Fibroblast of the aortic adventitia (primary cell): ENCODE measurements at regions not wholly inside any gene's neighbourhood (a gene's known extent, or its start where the extent isn't known, plus 50 kb on each side); places are given as distances from the start of the nearest gene placed in this dataset.

Experiments used
- DNase-seq: peaks from one replicate; pipeline ENCODE4 v3.0.0-alpha.2; 2010; ENCODE audit warnings: low read depth
- H3K4me3 ChIP-seq: 2 replicates; pipeline ENCODE4 v1.5.1; 2011; ENCODE audit warnings: low read depth, mild to moderate bottlenecking, control low read depth, low read length, moderate library complexity
- CTCF ChIP-seq: IDR thresholded peaks from 2 replicates; pipeline ENCODE4 v1.5.1; 2011; ENCODE audit warnings: mild to moderate bottlenecking, low read length, control low read depth, inconsistent platforms; ENCODE audit not compliant: insufficient read depth

DNA sequence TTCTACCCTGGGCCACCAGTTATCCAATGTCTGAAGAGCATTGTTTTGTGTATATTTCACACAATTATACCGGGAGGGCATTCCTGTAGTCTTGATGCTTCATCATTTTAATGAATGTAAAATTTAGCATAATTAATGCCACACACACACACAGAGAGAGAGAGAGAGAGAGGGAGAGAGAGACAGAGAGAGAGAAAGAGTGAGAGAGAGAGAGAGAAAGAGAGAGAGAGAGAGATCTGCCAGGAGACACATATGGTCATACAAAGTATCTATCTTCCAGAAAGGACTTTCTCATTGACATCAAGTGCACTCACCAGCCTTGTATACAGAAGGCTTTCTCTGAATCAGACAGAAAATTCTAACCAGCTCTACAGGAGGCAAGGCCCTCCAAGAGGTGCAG is 72.3 kb downstream of the KLF6 start:
- no peak overlapping the region for H3K4me3 ChIP-seq
- DNase-seq = no peak
- TF ChIP-seq CTCF = no peak

GRCh38 chr10:3711918-3712317 is 73.1 kb downstream of the KLF6 start:
- DNase-seq = no peak
- H3K4me3 ChIP-seq = no peak overlapping the region
- TF ChIP-seq CTCF = no peak

GRCh38 chr10:3710764-3711163 is 74.2 kb downstream of the KLF6 start:
- no peak overlapping the region for H3K4me3 ChIP-seq
- DNase-seq = no peak
- no peak for TF ChIP-seq CTCF

- TF ChIP-seq CTCF = no peak
- DNase-seq = peak; percentile 15
- no peak overlapping the region for H3K4me3 ChIP-seq
These were observed 75.5 kb downstream of the KLF6 start for GRCh38 chr10:3709456-3710060.

DNA sequence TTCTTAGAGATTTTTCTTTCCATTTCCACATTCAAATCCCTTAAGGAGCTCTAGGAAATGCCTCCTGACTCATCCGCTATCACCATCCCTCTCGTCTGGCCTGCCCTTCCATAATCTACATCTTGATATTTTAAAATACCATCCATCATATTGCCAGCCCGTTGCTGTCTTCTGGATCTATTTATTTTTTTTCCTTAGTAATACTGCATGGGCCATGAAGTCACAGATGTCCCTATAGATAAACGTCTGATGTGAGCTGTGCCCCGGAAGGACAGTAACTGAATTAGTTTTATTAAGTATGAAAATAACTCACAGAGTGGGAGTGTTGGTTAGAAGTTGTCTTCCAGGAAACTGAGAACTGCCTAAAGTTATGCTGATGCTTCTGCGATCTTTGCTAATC is 76.2 kb downstream of the KLF6 start:
- DNase-seq = peak; percentile 57
- H3K4me3 ChIP-seq = no peak overlapping the region
- TF ChIP-seq CTCF = no peak

DNA sequence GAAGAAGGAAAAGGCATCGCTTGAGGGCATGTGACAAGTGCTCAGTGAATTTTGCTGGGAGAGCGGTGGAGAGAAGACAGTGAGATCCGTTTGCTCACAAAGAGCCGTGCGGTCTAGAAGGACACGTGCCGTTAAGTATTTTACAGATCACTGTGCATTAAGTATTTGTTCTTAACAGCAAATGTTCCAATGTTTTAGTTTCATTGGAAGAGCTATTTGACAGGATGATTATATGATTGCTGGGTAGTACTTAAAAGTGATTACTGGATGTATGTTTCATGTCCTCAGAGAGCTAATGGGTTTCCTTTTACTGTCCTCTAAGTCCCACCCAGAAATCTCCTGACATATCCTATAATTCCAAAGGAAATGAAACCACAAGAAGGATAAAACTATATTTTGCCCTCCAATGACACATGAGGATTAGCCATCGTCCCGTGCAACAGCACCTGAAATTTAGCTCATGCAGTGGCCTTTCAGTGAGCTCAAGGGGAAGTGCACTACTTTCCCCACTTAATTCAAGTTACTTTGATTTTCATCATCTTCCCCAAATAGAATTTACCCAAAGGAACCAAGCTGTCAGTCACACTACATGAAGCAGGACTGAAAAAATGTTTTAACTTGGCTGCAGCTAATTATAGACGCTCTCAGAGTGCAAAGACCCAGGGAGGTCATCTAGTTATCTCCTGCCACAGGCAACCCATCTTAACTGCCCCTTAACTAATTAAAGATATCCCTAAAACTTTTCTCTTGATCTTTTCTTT is 80.3 kb downstream of the KLF6 start:
- no peak overlapping the region for H3K4me3 ChIP-seq
- DNase-seq = peak; percentile 5
- no peak for TF ChIP-seq CTCF
